Cardiac muscle cell (in vitro differentiated cells and primary cell): ENCODE measurements at regions not wholly inside any gene's neighbourhood (a gene's known extent, or its start where the extent isn't known, plus 50 kb on each side); places are given as distances from the start of the nearest gene placed in this dataset.
"Not testable (repeated sequence)": the region's sequence is repeated elsewhere in the genome, so short reads cannot be mapped to it uniquely, and the experiment has no call there.

Source experiments
- DNase-seq, 2 donors: peaks; one replicate each; pipeline versions ENCODE4 v3.0.0 to v3.0.0-alpha.2; 2010 to 2017; ENCODE audit warnings: low read depth in 1 of 2, low spot score in 1 of 2
- H3K27ac ChIP-seq: fragments of 200-600 bp; sonication (generic); 2 replicates; pipeline ENCODE4 v1.5.1; 2016
- H3K27me3 ChIP-seq: fragments of 200-600 bp; sonication (generic); 2 replicates; pipeline ENCODE4 v1.6.0; 2016; ENCODE audit warnings: control low read depth
- H3K36me3 ChIP-seq: fragments of 200-600 bp; sonication (generic); 2 replicates; pipeline ENCODE4 v1.5.1; 2016; ENCODE audit warnings: control low read depth
- H3K4me1 ChIP-seq: fragments of 200-600 bp; sonication (generic); 2 replicates; pipeline ENCODE4 v1.8.1; 2017; ENCODE audit warnings: low read depth, mild to moderate bottlenecking, mixed run types
- H3K4me3 ChIP-seq: fragments of 200-600 bp; sonication (generic); 2 replicates; pipeline ENCODE4 v1.5.1; 2016; ENCODE audit warnings: mild to moderate bottlenecking
- H3K9me3 ChIP-seq: fragments of 200-600 bp; sonication (generic); 2 replicates; pipeline ENCODE4 v1.5.1; 2017; ENCODE audit warnings: low read depth, mild to moderate bottlenecking, control low read depth
- TF ChIP-seq, protein P1 (sequence below): IDR thresholded peaks from 2 replicates; pipeline ENCODE4 v1.5.1; 2012; ENCODE audit warnings: low read depth, mild to moderate bottlenecking, low read length

DNA sequence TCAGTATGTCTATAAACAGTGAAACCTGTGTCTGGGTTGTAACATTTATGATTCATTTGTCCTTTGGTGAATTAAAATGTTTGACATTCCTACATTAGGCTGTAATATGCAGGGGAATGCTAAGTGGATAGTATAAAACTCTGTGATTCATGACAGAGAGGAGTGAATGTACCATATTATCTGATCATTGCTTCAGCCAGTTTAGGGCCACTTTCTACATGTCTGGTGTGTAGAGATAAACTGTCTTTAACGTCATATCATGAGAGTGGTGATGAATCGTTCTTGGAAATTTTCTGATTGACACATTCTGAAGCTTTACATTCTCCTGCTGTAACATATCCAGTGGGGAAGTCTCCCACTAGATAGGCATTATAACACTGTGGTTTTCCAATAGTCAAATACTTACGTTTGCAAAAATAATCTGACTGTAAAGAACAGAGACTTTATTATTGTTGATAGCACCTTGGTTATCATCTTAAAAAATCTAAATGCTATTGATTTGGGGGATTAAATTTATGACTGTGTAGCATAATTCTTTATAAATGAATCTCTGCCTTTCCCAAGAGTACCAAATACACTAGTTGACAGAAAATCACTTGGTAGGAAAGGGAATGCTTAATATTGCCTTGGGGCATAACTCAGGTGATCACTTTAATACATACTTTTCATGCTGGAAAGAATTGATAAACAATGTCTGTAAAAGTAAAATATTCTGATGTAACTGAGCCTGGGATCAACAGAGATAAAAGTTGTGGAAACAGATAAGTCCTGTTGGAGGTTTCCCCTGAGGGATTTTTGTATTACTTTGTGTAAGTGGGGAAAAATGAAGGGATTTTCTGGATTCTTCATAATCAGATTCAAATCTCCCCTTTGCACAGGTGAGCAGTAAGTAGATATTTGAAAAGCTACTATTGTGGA is 427.9 kb downstream of the JRKL start:
- Histone ChIP-seq H3K36me3 (no peaks in the 10 kb centered on the region), H3K4me3 (no peak overlapping the region), H3K4me1 (peaks cover 12% of the 10 kb centered on the region), H3K27ac (no peak overlapping the region), H3K9me3 (no peaks in the 10 kb centered on the region), H3K27me3 (no peaks in the 10 kb centered on the region)
- TF ChIP-seq, protein P1, sequence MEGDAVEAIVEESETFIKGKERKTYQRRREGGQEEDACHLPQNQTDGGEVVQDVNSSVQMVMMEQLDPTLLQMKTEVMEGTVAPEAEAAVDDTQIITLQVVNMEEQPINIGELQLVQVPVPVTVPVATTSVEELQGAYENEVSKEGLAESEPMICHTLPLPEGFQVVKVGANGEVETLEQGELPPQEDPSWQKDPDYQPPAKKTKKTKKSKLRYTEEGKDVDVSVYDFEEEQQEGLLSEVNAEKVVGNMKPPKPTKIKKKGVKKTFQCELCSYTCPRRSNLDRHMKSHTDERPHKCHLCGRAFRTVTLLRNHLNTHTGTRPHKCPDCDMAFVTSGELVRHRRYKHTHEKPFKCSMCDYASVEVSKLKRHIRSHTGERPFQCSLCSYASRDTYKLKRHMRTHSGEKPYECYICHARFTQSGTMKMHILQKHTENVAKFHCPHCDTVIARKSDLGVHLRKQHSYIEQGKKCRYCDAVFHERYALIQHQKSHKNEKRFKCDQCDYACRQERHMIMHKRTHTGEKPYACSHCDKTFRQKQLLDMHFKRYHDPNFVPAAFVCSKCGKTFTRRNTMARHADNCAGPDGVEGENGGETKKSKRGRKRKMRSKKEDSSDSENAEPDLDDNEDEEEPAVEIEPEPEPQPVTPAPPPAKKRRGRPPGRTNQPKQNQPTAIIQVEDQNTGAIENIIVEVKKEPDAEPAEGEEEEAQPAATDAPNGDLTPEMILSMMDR: no peak
- DNase-seq: peak in 1 of 2 donors; percentile 27

DNA sequence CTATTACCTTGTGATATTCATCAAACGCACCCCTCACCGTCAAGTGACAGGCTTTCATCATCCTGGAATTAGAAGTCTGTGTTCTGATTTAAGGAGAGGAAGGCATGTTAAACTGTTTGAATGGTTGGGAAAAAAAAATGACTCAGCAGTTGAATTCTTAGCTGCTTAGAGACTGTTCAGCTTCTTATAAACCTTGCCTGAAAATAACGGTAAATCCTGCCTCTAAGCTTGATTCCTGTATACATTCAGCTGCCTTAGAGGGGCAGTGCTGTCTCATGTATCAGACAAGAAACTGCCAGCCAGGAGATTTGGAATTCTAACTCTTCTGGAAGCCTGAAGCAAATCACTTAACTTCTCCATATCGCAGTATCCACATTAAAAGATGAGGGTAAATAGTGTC is 437.4 kb downstream of the JRKL start:
- TF ChIP-seq, protein P1: peak; percentile 40
- DNase-seq: peak; percentile 61 to 72

DNA sequence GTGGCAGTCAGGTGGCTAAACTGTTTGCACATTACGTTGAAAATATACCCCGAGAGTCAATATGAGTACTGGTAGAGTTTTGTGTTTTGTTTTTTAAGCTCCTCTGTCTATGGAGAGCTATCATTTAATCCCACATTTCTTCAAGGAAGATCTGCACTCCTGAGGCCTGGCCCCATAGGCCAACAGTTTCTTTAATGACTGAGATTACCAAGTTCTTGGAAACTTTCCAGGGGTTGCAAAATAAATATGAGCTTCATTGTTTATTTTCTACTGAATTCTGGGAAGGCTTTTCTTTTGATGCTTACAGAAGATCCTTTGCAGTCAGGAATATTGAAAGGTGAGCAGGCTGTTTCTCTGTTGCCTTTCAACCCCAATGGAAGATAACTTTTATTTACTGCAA is 452.0 kb downstream of the JRKL start:
- H3K4me1 ChIP-seq: no peaks in the 10 kb centered on the region
- no peaks in the 10 kb centered on the region for H3K27me3 ChIP-seq
- H3K9me3 ChIP-seq: no peaks in the 10 kb centered on the region
- H3K27ac ChIP-seq: no peak overlapping the region
- H3K4me3 ChIP-seq: no peak overlapping the region
- H3K36me3 ChIP-seq: no peaks in the 10 kb centered on the region
- peak in 1 of 2 donors; percentile 17 for DNase-seq
- TF ChIP-seq, protein P1: no peak

More for the DNA sequence above, 437.4 kb downstream of the JRKL start:
- Histone ChIP-seq H3K27ac (peak overlapping the region; percentile 32), H3K27me3 (no peaks in the 10 kb centered on the region), H3K4me3 (no peak overlapping the region), H3K36me3 (no peaks in the 10 kb centered on the region), H3K9me3 (no peaks in the 10 kb centered on the region), H3K4me1 (peaks cover 16% of the 10 kb centered on the region)

GRCh38 chr11:96842731-96843130 is 452.9 kb downstream of the JRKL start:
- TF ChIP-seq, protein P1: no peak
- no peak for DNase-seq
- H3K27ac ChIP-seq: no peak overlapping the region
- H3K4me3 ChIP-seq: no peak overlapping the region
- no peaks in the 10 kb centered on the region for H3K9me3 ChIP-seq
- H3K27me3 ChIP-seq: no peaks in the 10 kb centered on the region
- no peaks in the 10 kb centered on the region for H3K4me1 ChIP-seq
- no peaks in the 10 kb centered on the region for H3K36me3 ChIP-seq

DNA sequence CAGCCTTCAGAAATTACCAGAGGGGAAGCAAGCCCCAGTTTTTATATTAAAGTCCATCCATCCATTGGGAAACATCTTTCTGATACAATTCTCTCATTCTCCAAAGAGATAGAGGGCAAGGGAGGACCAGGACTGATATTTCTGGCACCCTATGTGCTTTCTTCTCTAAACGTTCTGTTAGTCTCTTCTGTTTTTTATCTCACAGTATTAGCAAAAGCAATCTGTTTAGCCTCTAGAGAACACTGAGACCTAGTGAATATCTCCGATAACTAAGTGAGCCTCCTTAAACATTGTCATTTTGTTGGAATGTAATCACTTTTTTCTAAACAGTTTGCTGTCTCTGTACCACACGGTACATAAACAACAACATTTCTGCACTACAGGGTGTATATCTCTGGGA is 464.6 kb downstream of the JRKL start:
- H3K27me3 ChIP-seq: no peaks in the 10 kb centered on the region
- no peak overlapping the region for H3K4me3 ChIP-seq
- H3K9me3 ChIP-seq: no peaks in the 10 kb centered on the region
- no peak overlapping the region for H3K27ac ChIP-seq
- TF ChIP-seq, protein P1: no peak
- no peak for DNase-seq
- no peaks in the 10 kb centered on the region for H3K36me3 ChIP-seq
- no peaks in the 10 kb centered on the region for H3K4me1 ChIP-seq

- not testable (repeated sequence) for H3K4me3 ChIP-seq, H3K36me3 ChIP-seq, H3K9me3 ChIP-seq, DNase-seq, H3K4me1 ChIP-seq, H3K27me3 ChIP-seq, H3K27ac ChIP-seq
These were observed 471.9 kb downstream of the JRKL start for GRCh38 chr11:96861722-96862121.
